ENCODE measurements at regions not wholly inside any gene's neighbourhood (a gene's known extent, or its start where the extent isn't known, plus 50 kb on each side); places are given as distances from the start of the nearest gene placed in this dataset.

GRCh38 chr11:62025487-62026105, 58.2 kb upstream of the FTH1 start (continued):
- TF ChIP-seq CLOCK (CRISPR knock-in tag; IDR thresholded peaks at IDR 0.05; ENCODE audit: borderline replicate concordance) (no peak), BRF1 (IDR thresholded peaks at IDR 0.05; ENCODE audit: borderline replicate concordance, extremely low read depth, insufficient read length) (no peak), EGR1 (conservative IDR thresholded peaks at IDR 0.05) (peak; percentile 63), ZNF699 (CRISPR knock-in tag; IDR thresholded peaks at IDR 0.05; ENCODE audit: insufficient replicate concordance) (no peak), PCBP1 (IDR thresholded peaks at IDR 0.05; ENCODE audit: low read depth, low read length, poor library complexity, severe bottlenecking) (no peak), NUFIP1 (IDR thresholded peaks at IDR 0.05; ENCODE audit: partially characterized antibody) (peak; percentile 87), ZNF318 (IDR thresholded peaks at IDR 0.05; ENCODE audit: borderline replicate concordance in 1 of 2, low read depth in 1 of 2) (peak in 1 of 2 experiments; percentile 100; a peak in 3 of 4 replicates), TSC22D4 (tag; IDR thresholded peaks at IDR 0.05) (no peak), TFAP4 (CRISPR knock-in tag; IDR thresholded peaks at IDR 0.05; ENCODE audit: borderline replicate concordance) (peak; percentile 88), TAF7 (tag; IDR thresholded peaks at IDR 0.05) (no peak), BCOR (IDR thresholded peaks at IDR 0.05) (peak; percentile 94), FOXP4 (CRISPR knock-in tag; IDR thresholded peaks at IDR 0.05; ENCODE audit: borderline replicate concordance) (peak; percentile 98), JUNB (CRISPR knock-in tag; conservative IDR thresholded peaks at IDR 0.05) (no peak), TCFL5 (CRISPR knock-in tag; conservative IDR thresholded peaks at IDR 0.05) (no peak)
